ENCODE measurements at regions not wholly inside any gene's neighbourhood (a gene's known extent, or its start where the extent isn't known, plus 50 kb on each side); places are given as distances from the start of the nearest gene placed in this dataset.

DNA sequence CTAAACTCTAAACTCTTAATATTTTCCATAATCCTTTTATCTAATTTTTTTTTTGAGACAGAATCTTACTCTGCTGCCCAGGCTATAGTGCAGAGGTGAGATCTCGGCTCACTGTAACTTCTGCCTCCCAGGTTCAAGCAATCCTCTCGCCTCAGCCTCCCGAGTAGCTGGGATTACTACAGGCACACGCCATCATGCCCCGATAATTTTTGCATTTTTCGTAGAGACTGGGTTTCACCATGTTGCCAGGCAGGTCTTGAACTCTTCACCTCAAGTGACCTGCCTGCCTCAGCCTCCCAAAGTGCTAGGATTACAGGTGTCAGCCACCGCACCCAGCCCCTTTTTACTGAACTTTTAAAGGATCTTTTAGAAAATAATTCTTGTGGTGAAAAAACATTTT, 110.2 kb upstream of the PHF14 start:
- no peaks in the 10 kb centered on the region for H3K27me3 Mint-ChIP-seq (ENCODE audit: low read depth)
- no peak overlapping the region for H3K27ac Mint-ChIP-seq
- H3K4me3 Mint-ChIP-seq = no peak overlapping the region
- no peak for DNase-seq (ENCODE audit: low spot score)
- H3K9me3 Mint-ChIP-seq = no peaks in the 10 kb centered on the region
- no peaks in the 10 kb centered on the region for H3K36me3 Mint-ChIP-seq (ENCODE audit: low read depth)
- no peaks in the 10 kb centered on the region for H3K4me1 Mint-ChIP-seq (ENCODE audit: low read depth)

DNA sequence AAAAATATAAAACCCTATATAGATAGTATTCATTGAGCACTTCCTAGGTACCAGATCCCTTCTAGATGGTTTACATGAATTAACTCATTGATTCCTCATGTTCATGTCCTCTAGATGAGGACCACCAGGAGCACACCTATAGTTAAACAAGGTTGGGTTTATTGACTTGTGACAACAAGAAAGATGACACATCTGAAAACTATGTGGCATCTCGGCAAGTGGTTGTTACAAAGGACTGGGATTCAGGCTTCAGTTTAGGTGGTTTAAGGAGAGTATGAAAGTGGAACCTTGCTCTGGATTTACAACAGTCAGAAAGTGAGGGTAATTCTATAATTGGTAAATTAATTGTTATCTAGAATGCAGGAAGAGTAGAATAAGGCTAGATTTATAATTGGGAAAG, 99.0 kb upstream of the PHF14 start:
- DNase-seq (ENCODE audit: low spot score) = no peak

DNA sequence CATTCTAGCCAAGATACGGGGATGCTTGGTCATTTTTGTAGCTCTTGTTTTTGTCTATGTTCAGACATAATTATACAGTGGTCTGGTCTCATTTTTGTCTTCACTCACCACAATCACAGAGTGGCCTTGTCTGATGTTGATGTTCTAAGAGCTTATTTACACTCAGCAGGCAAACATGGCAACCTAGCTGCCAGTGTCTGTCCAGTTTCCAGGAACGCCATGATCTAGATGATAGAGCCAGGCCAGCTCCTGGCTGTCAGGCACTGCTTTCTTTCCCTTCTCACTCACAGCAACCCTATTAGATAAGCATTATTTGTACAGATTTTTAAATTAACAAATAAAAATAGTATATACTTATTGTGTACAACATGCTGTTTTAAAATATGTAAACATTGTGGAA, 98.6 kb upstream of the PHF14 start:
- H3K27me3 Mint-ChIP-seq (ENCODE audit: low read depth) = no peaks in the 10 kb centered on the region
- H3K9me3 Mint-ChIP-seq = no peaks in the 10 kb centered on the region
- H3K4me3 Mint-ChIP-seq = no peak overlapping the region

More for the DNA sequence above, 99.0 kb upstream of the PHF14 start:
- Mint-ChIP-seq H3K4me3 (no peak overlapping the region), H3K27me3 (ENCODE audit: low read depth) (no peaks in the 10 kb centered on the region), H3K4me1 (ENCODE audit: low read depth) (no peaks in the 10 kb centered on the region), H3K36me3 (ENCODE audit: low read depth) (no peaks in the 10 kb centered on the region), H3K27ac (no peak overlapping the region), H3K9me3 (no peaks in the 10 kb centered on the region)

DNA sequence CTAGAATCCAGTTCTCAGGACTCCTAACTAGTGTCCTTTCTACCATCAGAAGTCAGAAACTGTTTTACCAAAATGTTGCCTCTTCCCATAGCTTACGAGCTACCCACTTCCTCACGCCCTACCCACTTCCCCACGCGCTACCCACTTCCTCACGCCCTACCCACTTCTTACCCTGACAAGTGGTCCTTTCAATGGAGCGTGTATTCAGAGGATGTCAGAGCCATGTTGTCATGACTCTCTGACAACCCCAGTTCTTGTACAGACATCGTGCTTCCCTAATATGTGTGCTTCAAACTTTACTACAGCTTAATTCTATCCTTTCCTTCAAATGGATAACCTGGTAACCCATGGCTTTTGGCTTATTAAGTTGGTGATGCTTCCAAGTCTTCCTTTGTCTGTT, 84.8 kb upstream of the PHF14 start:
- H3K4me1 Mint-ChIP-seq (ENCODE audit: low read depth) = peaks cover 6% of the 10 kb centered on the region
- H3K9me3 Mint-ChIP-seq = no peaks in the 10 kb centered on the region
- H3K36me3 Mint-ChIP-seq (ENCODE audit: low read depth) = no peaks in the 10 kb centered on the region
- no peak overlapping the region for H3K27ac Mint-ChIP-seq
- no peak for DNase-seq (ENCODE audit: low spot score)
- H3K27me3 Mint-ChIP-seq (ENCODE audit: low read depth) = no peaks in the 10 kb centered on the region
- H3K4me3 Mint-ChIP-seq = peak overlapping the region; percentile 16

More for the DNA sequence above, 98.6 kb upstream of the PHF14 start:
- Mint-ChIP-seq H3K4me1 (ENCODE audit: low read depth) (no peaks in the 10 kb centered on the region), H3K36me3 (ENCODE audit: low read depth) (no peaks in the 10 kb centered on the region), H3K27ac (no peak overlapping the region)
- DNase-seq (ENCODE audit: low spot score) = no peak

DNA sequence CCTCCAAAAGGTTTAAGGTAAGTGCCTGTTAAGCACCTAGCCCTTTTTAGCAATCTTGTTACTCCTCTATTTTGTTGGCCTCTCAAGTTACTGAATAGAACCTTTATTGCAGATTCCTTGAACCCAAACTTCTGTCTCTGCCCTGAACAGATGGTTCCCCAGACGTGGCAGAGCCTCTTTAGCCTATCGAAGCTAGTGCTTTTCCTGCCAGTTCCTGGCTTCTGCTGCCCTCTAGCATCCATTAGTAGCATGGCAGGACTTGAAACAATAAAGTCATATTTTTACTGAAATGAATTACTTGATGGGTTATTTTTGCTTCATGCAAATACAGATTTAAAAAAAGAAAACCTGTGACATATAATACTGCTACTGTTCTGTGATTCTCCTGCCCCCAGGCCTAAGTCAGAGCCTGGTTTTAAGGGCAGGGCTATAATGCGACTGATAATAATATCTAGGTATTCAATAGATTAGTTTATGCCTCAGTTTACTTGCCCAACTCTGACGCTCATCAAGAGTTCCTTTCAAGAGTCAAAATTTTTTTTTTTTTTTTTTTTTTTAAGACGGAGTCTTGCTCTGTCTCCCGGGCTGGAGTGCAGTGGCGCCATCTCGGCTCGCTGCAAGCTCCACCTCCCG, 84.3 kb upstream of the PHF14 start:
- H3K36me3 Mint-ChIP-seq (ENCODE audit: low read depth) = no peaks in the 10 kb centered on the region
- DNase-seq (ENCODE audit: low spot score) = peak; percentile 23
- no peaks in the 10 kb centered on the region for H3K27me3 Mint-ChIP-seq (ENCODE audit: low read depth)
- H3K4me1 Mint-ChIP-seq (ENCODE audit: low read depth) = peaks cover 6% of the 10 kb centered on the region
- peak overlapping the region; percentile 16 for H3K4me3 Mint-ChIP-seq
- H3K27ac Mint-ChIP-seq = no peak overlapping the region
- H3K9me3 Mint-ChIP-seq = no peaks in the 10 kb centered on the region

DNA sequence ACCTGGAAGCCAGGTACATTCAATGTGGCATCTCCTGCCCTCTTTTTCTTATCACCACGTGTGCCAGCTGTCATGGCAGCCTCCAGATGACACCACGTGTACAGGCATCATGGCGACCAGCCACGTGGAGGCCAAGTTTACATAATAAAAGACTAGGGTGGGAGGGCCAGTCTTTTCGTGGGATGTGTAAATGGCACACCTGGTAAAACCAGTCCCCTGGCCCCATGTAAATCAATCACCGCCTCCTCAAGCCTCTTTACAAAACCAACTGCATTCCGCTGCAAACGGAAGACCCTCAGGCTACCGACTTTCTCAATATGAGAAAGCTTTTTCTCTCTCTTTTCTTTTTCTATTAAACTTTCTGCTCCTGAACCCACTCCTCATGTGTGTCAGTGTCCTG, 65.1 kb upstream of the PHF14 start:
- no peak for DNase-seq (ENCODE audit: low spot score)
- Mint-ChIP-seq H3K4me3 (no peak overlapping the region), H3K9me3 (peaks cover 6% of the 10 kb centered on the region), H3K27ac (no peak overlapping the region), H3K36me3 (ENCODE audit: low read depth) (no peaks in the 10 kb centered on the region), H3K4me1 (ENCODE audit: low read depth) (no peaks in the 10 kb centered on the region), H3K27me3 (ENCODE audit: low read depth) (peaks cover 3% of the 10 kb centered on the region)

DNA sequence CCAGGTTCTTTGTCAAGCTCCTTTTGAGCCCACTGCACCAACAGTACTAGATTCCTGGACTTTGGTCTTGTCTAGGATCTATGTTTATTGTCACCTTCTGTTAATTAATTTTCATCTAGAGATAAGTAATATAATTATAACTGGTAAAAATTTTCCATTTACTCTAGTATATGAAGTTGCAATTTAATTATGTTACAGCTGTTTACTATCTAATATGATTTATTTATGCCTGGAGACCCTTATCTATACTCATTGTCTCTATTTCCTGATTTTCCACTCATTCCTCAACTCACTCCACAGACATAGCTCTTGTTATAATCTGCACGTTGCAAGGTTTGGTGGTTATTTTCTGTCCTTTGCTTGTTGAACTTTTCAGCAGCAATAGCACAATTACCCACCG, 63.2 kb upstream of the PHF14 start:
- peaks cover 6% of the 10 kb centered on the region for H3K27me3 Mint-ChIP-seq (ENCODE audit: low read depth)
- peaks cover 6% of the 10 kb centered on the region for H3K9me3 Mint-ChIP-seq
- no peaks in the 10 kb centered on the region for H3K4me1 Mint-ChIP-seq (ENCODE audit: low read depth)
- no peak overlapping the region for H3K27ac Mint-ChIP-seq
- no peak for DNase-seq (ENCODE audit: low spot score)
- H3K36me3 Mint-ChIP-seq (ENCODE audit: low read depth) = no peaks in the 10 kb centered on the region
- no peak overlapping the region for H3K4me3 Mint-ChIP-seq

DNA sequence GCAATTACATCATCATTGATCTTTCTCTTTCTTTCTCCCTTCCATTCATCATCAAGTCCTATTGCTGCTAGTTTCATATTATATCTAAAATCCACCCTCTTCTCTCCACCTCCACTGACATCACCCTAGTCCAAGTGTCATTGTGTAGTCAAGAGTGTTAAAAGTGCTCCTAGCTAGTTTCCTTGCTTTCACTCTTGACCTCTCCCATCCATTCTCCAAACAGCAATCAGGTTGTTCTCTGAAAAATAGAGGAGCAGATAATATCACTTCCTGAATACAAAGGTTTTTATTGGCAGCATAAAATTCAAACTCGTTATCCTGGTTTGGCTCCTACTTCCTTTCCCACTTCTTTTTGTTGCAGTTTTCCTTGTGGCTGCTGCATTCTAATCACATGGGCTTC, 61.6 kb upstream of the PHF14 start:
- Mint-ChIP-seq H3K36me3 (ENCODE audit: low read depth) (no peaks in the 10 kb centered on the region), H3K4me1 (ENCODE audit: low read depth) (no peaks in the 10 kb centered on the region), H3K27ac (no peak overlapping the region), H3K27me3 (ENCODE audit: low read depth) (peaks cover 6% of the 10 kb centered on the region), H3K4me3 (no peak overlapping the region), H3K9me3 (peaks cover 6% of the 10 kb centered on the region)
- no peak for DNase-seq (ENCODE audit: low spot score)

DNA sequence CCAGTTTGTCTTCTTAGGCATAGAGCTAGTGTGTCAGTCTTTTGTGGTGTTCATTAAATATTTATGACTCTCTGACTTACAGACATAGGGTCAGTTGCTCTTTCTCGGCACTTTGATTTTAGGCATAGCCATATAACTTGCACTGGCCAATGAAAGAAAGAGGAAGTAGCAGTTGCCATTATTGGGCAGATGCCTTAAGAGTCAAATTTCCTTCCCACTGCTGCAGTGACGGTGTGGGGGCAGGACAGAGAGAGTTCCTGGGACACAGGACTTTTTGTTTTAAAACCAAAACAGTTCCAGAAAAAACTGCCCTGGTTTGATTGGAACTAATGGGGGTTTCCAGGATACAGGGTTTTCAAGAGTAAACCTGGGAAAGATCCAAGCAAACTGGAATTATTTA, 60.2 kb upstream of the PHF14 start:
- DNase-seq (ENCODE audit: low spot score) = no peak
- peaks cover 6% of the 10 kb centered on the region for H3K9me3 Mint-ChIP-seq
- peaks cover 13% of the 10 kb centered on the region for H3K27me3 Mint-ChIP-seq (ENCODE audit: low read depth)
- no peaks in the 10 kb centered on the region for H3K4me1 Mint-ChIP-seq (ENCODE audit: low read depth)
- no peak overlapping the region for H3K27ac Mint-ChIP-seq
- H3K4me3 Mint-ChIP-seq = no peak overlapping the region
- no peaks in the 10 kb centered on the region for H3K36me3 Mint-ChIP-seq (ENCODE audit: low read depth)

DNA sequence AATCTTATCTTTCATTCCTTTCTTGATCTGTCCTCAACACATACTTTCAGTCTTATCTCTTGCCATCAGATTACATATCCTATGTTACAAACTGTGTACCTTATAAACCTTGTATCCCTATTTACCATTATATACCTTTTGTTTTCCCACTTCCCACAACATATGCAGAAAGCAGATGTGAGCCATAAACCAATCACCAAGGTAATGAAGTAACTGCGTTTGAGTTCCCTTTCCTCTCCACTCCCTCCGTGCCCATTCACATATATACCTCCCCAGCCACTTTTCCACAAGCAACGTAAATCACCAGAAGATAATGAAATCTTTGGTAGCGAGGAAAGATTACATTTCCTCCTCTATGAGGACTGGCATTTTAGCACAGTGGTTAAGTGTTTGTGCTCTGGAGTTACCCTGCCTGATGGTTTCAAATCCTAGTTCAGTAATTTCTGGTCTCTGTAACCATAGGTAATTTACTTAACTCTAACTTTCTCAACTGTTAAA, 55.5 kb upstream of the PHF14 start:
- DNase-seq (ENCODE audit: low spot score) = no peak
- Mint-ChIP-seq H3K4me3 (no peak overlapping the region), H3K36me3 (ENCODE audit: low read depth) (no peaks in the 10 kb centered on the region), H3K27me3 (ENCODE audit: low read depth) (peaks cover 17% of the 10 kb centered on the region), H3K9me3 (no peaks in the 10 kb centered on the region), H3K4me1 (ENCODE audit: low read depth) (no peaks in the 10 kb centered on the region), H3K27ac (no peak overlapping the region)

DNA sequence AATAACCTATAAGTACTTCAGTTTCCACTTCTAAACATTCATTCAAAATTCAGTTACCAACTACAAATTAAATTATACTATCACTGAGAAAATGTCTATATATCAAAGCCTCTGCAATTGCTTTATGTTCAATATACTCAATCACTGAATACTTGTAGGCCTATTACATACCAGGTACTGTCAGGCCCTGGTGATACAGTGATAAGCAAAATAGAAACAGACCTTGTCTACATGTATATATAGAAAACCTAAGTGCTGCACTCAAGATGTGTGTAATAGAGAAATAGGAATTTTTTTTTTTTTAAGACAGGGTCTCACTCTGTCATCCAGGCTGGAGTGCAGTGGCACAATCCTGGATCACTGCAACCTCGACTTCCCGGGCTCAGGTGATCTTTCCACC, 53.7 kb upstream of the PHF14 start:
- DNase-seq (ENCODE audit: low spot score) = no peak
- H3K27ac Mint-ChIP-seq = no peak overlapping the region
- no peaks in the 10 kb centered on the region for H3K9me3 Mint-ChIP-seq
- H3K4me1 Mint-ChIP-seq (ENCODE audit: low read depth) = peaks cover 1% of the 10 kb centered on the region
- H3K27me3 Mint-ChIP-seq (ENCODE audit: low read depth) = peaks cover 14% of the 10 kb centered on the region
- no peaks in the 10 kb centered on the region for H3K36me3 Mint-ChIP-seq (ENCODE audit: low read depth)
- H3K4me3 Mint-ChIP-seq = no peak overlapping the region

Data from T-helper 2 cell treated with Interferon-gamma antibody and Interleukin-4, amounts not matched to agents 5 μg/mL and 100 μg/mL, for 36 hours (primary cell).